GM19240 (cell line): ENCODE measurements at regions not wholly inside any gene's neighbourhood (a gene's known extent, or its start where the extent isn't known, plus 50 kb on each side); places are given as distances from the start of the nearest gene placed in this dataset.
"Not testable (repeated sequence)": the region's sequence is repeated elsewhere in the genome, so short reads cannot be mapped to it uniquely, and the experiment has no call there.

Experiments
- DNase-seq: peaks from one replicate; pipeline ENCODE4 v3.0.0; 2011; ENCODE audit warnings: low spot score; ENCODE audit not compliant: insufficient read length

DNA sequence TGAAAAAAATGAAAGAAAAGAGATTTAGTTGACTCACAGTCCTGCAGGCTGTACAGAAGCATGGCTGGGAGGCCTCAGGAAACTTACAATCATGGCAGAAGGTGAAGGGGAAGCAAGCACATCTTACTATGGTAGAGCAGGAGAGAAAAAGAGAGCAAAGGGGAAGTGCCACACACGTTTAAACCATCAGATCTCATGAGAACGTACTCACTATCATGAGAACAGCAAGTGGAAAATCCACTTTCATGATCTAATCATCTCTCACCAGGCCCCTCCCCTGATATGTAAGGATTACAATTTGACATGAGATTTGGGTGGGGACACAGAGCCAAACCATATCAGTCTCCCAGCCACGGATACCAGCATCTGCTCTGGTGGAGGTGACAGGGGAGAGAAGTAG, 50.8 kb upstream of the CPOX start:
- DNase-seq: no peak

DNA sequence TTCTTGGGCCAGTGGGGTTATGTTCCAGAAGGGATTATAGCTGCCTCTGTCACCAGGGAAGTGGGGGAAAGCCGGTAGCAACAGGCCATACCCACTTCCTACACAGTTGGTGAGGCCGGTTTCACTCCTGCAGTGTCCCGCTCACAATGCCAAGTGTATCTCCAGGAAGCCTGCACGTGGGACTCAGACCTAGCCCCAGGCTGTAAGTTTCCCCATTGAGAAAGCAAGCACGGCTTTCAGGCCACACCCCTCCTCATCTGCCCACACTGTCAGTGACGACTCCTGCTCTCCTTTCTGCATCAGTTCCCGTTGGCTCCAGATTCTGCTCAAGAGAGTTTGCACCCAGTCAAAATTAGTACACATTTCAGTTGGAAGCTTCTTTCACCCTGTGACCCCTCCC, 51.6 kb upstream of the CPOX start:
- no peak for DNase-seq

DNA sequence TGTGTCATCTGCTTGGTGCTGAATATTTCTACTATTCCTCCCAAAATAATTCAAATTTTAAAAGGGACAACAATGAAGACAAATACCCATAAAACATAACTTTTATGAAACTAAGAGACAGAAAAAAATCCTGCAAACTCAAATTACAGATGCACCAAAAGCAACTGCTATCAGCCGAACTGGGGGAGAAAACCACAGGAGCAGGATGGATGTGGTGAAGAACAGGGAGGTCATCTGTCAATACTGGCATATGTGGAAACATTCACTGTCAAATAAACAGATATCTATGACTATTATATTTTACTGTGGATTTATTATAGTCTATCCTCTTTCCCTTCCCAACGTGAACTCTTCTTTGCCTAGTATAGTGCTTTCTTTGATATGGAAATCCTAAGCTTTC, 53.3 kb upstream of the CPOX start:
- DNase-seq: no peak

DNA sequence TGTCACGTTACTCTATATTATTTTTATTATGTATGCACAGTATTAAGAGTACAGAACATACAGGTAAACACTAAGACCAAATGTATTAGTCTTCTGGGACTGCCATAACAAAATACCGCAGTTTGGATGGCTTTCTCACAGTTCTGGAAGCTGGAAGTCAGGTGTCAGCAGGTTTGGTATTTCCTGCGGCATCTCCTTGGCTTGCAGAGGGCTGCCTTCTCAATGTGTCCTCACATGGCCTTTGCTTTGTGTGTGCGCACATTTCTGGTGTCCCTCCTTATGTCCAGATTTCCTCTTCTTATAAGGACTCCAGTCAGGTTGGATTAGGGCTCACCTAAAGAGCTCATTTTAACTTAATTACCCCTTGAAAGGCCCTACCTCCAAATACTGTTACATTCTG, 53.8 kb upstream of the CPOX start:
- no peak for DNase-seq

DNA sequence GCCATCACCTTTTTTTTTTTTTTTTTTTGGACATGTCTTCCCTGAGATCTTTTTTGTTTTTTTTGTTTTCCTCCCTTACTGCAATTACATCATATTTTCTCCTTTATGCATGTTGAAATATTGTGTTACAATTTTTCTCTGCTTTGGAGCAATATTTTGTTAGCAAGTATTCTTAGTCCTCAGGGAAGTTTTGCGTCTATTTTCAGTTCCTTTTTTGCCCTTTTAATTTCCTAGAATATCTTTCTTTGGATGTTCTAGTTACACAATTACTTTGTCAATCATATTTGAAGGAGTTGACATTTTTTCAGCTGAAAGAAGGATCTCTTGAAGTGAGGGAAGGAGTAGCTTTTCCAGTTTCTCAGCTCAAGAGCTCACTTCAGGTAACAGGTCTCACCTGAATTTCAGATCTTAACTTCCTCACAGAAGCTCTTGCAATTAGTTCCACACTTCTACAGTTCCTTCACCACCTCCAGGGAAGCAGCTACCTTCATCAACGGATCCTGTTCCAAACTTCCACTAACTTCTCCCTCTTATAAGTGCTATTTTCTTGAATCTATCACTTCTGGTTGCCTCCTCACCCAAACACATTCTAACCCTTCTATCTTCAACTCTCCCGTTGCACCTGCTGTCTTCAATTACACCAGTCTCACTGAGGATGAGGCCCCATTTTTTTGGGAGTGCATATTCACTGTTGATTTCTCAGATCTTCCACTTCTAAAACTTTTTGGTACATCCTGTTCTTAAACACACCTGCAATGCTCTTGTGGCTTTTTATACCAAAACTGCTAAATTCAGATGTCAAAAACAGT, 57.8 kb upstream of the CPOX start:
- DNase-seq: no peak

DNA sequence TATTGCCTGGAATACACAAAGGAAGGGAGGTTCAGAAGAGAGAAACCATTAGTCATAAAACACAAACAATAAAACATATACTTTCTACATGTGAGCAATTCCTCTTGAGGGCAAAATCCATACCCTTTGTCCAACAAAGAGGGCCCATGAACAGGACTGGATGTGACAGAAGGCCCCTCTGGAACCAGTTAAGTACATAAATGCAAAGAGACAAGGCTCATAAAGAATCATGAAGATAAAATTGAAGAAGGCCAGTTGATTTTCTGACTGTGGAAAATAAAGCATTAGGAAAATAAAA, 58.3 kb upstream of the CPOX start:
- no peak for DNase-seq

DNA sequence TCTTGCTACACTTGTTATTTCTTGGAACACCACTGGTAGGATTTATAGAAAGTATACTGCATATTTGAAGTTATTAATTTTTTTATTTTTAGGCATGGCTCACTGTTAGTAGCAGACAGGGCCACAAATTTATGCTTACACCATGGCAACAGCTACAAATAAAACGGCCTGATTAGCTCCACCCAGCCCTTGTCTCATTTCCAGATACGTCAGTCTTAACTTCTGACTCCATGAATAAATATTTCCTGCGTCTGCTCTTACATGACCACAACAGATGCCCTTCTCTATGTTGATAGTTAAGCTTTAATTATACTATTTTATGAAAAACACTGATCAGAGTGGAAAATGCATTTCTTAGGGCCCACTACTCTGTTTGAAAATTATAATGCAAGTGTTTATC, 62.3 kb upstream of the CPOX start:
- no peak for DNase-seq

DNA sequence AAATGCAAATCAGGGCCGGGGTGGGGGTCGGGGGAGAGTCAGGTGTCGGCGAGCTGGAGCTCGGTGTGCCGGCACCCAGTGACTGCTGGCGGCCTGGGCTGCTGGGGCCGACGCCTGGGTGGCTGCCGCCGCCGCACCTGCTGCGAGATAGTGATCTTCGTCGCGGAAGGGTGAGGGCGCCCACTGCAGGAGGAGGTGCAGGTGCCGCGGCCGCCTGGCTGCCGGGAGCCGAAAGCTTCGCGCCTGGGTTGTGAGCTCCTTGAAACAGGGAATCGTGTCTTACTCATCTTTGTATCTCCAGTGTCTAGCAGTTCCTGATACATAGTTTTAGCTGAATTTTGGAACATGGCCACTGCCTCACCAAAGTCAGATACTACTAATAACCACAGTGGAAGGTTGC, 64.0 kb upstream of the CPOX start:
- peak; percentile 22 for DNase-seq

DNA sequence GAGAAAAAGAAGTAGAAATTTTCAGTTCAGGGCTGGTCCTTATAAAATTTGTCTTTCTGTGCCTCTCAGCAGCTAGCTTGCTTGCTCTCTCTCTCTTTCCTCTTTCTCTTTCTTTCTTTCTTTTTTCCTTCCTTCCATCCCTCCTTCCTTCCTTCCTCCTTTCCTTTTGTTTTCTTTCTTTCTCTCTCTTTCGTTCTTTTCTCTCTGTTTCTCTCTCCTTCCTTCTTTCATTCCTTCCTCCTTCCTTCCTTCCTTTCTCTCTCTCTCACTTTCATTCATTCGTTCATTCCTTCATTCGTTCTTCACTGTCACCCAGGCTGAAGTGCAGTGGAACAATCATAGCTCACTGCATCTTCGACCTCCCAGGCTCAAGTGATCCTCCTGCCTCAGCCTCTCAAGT, 69.3 kb upstream of the CPOX start:
- no peak for DNase-seq

DNA sequence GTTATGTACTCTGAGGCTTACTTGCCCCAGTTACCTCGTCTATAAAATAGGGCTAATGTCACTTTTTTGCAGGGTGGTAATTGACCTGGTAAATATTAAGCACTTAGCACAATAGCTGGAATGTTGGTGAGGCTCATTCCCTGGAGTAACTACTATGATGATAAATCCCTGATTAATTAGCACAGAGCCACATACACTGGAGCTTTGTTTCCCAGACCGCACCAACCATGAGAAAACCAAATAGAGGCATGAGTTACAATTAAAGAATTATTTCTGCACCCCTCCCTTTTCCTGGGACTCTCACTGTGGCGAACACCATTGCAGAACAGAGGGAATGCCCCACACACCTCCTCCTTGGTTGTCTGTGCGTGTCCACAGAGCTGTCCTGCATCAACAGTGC, 76.6 kb upstream of the CPOX start:
- no peak for DNase-seq

DNA sequence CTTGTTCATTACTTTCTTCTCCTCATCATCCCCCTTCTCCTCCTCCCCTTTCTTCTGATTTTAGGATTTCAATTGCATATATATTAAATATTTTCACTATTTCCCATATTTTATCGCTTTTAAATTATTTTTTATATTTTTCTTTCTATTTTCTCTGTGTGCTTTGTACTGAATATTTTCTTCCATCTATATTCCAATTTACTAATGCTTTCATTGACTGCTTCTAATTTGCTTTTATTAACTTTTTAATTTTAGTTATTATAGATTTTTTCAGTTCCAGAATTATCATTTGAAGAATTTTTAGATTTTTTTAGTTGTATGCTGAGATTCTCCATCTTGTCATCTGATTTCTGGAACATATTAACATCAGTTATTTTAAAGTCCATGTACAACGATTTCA, 83.2 kb upstream of the ST3GAL6 start:
- DNase-seq: no peak

DNA sequence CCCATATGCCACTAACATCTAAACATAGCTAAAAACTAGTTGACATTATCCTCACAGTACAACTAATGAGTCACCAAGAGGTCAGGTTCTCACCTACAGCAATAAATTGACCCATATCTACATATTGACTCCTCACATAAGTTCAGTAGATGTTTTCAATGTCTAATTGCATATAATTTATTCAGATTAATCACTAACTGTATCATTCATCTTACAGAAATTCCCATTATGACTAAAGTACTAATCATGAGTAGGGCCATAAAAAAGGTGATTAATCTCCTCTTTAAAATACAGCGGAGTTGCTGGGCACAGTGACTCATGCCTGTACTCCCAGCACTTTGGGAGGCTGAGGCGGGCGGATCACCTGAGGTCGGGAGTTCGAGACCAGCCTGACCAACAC, 82.4 kb upstream of the ST3GAL6 start:
- no peak for DNase-seq

DNA sequence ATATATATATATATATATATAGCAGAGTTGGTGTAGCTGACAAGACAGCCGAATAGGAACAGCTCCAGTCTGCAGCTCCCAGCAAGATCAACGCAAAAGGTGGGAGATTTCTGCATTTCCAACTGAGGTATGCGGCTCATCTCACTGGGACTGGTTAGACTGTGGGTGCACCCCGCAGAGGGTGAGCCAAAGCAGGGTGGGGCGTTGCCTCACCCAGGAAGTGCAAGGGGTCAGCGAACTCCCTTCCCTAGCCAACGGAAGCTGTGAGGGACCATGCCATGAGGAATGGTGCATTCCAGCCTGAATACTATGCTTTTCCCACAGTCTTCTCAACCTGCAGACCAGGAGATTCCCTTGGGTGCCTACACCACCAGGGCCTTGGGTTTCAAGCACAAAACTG, 81.7 kb upstream of the ST3GAL6 start:
- DNase-seq: no peak

DNA sequence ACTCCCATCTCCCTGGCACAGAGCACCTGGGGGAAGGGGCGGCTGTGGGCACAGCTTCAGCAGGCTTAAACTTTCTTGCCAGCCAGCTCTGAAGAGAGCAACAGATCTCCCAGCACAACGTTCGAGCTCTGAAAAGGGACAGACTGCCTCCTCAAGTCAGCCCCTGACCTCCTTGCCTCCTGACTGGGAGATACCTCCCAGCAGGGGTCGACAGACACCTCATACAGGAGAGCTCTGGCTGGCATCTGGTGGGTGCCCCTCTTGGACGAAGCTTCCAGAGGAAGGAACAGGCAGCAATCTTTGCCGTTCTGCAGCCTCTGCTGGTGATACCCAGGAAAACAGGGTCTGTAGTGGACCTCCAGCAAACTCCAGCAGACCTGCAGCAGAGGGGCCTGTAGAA, 80.7 kb upstream of the ST3GAL6 start:
- not testable (repeated sequence) for DNase-seq

DNA sequence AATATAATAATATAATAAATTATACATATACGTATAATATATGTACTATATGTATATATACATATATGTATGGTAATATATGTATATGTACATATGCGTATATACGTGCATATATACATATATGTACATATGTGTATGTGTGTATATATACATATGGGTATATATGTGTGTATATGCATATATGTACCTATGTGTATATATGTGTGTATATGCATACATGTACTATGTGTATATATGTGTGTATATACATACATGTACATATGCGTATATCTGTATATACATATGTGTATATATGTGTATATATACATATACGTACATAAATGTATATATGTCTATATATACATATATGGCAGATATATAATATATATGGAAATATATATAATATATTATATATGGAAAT, 74.8 kb upstream of the ST3GAL6 start:
- no peak for DNase-seq

DNA sequence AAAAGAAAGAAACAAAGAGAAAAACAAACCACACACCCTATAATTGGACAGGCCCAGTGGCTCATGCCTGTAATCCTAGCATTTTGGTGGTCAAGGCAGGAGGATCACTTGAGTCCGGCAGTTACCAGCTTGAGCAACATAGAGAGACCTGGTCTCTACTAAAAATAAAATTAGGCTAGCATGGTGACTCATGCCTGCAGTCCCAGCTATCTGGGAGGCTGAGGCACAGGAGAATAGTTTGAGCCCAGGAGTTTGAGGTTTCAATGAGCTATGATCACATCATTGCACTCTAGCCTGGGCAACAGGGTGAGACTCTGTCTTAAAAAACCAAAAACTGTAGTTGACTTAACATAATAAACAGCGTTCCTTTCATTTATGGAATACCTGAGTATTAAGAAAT, 72.3 kb upstream of the ST3GAL6 start:
- DNase-seq: no peak

DNA sequence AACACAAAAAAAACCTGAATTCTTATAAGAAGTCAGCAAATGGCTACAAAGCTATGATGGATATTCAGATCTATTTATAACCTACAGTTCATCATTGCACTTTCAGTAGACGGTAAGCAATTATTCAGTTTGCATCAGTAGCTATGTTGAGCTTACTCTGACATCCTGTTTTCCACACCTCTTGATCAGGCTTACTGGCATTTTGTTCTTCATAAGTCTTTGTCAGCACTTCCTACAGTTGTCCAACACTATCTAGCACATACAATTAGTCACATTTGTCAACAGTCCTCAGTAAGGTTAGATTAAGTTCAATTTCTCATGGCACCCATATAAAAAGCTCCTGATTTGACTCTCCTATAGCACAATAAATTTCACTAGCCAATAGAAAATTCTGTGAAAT, 71.2 kb upstream of the ST3GAL6 start:
- no peak for DNase-seq

DNA sequence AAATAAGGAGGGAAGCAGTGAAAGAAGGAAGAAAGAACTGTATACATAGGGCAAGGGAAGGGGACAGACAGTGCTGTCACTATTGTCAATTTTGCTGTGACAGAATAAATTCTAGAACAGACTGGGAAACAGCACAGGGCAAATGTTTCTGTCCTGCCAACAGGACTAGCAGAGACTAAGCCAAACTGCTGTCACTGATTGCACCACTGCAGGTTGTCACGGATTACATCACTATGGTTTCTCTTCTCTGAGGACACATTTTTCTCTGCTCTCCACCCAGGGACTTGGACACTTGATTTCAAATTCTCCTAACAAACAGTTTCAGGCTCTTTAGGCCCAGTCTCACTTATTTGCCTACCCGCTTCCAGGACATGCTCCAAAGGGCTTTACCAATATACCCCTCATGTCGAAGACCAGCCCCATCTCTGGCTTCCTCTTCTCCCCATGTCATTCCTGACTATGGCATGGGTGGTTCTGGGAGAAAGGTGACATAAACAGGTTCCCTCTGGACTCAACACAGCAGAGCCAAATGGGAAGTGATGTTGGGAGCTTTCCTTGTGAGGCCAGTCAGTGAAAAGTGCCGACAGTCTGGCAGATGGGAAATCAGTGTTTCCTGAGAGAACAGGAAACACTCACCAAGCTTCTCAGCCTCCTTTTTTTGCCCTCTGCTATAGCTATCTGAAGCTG, 70.2 kb upstream of the ST3GAL6 start:
- no peak for DNase-seq

DNA sequence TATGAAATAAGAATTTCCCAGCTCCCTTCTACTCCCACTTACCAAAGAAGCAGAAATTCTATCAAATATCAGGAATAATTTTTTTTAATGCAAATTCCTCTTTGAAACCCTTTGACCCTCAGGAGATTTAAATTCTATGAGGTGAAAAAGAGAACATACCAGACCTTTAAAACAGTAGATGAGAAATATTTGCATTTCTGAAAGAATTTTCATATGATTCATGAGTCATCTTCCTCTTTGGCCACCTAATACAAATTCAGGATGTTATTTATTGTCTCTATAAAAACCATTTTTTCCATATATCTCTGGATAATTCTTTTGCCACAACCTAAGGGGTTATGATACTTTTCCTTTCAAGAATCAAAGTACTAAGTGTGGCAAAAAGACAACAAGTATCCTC, 67.3 kb upstream of the ST3GAL6 start:
- DNase-seq: no peak

DNA sequence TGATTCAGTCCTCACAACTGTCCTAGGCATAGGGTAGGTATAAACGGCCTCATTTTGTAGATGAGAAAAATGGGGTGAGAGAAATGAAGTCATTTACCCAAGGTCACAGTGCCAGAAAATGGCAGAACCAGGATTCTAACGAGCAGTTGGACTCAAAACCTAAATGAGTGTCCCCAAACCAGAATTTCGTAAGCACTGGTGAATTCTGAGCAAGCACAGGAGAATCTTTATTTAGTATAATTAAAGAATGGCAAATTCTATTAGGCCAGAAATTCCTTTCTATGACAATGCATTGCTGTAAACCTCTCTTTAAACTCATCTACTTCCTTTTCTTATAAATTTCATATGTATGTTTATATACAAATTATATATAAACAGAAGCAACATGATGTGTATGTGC, 66.8 kb upstream of the ST3GAL6 start:
- not testable (repeated sequence) for DNase-seq

DNA sequence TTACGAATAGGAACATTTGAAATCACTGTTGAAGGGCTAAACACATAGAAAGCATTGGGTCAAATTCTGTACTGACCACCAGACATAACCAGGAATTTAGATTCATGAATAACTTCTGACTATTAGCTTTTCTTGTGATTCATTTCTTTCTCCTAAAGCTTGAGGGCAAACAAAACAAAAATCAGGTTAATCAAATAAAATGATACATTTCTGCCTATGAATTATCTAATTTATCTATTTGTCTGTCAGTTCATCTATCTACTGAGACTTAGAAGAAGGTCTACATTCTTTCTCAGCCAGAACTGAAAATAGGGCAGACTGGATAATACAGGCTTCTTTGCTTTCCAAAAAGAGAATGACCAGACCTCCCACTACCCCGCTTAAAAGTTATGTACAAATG, 65.9 kb upstream of the ST3GAL6 start:
- no peak for DNase-seq

DNA sequence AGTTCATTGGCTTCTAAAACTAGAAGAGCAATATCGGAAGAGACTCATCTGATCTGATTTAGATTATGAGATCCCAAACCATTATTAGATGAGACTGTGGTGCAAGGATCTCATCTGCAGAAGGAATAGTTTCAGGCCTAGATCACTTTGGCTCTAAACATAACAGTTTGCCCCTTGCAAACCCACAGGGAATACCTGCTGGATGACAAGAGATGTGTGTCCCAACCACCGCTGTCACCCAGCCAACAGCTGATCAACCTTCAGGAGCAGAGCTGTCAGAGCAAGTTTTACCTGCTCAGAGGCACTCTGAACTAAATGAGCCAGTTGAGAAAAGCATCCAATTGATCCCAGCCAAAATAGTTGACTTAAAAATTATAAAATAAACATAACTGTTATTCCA, 64.0 kb upstream of the ST3GAL6 start:
- DNase-seq: no peak

DNA sequence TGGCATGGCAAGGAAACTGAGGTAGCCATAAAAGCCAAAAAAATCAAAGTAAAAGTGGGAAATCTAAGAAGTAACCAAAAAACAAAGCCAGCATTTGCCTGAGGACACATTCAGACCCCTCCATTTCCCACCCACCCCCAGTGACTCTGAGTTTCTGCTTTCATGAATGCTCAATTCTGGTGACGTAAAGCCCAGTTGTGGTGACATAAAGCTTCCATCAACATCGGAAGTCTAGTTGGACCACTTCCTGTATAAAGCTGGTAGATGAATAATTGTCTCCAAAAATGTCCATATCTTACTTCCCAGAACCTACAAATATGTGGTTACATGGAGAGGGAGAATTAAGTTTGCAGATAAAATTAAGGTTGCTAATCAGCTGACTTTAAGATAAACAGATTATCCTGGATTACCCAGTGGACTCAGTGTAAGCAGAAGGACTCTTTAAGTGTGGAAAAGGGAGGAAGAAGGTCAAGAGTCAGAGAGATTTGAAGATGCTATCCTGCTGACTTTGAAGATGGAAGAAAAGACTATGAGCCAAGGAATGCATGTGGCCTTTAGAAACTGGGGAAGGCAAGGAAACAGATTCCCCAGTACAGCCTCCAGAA, 62.0 kb upstream of the ST3GAL6 start:
- no peak for DNase-seq
